GM12878 (cell line): ENCODE measurements at regions not wholly inside any gene's neighbourhood (a gene's known extent, or its start where the extent isn't known, plus 50 kb on each side); places are given as distances from the start of the nearest gene placed in this dataset.

Source experiments
- ATAC-seq: fragments of 200-7000 bp; cut with Tn5 transposase; 3 replicates; pipeline ENCODE4 v1.9.1; 2020; ENCODE audit warnings: mild to moderate bottlenecking, moderate library complexity
- BruUV-seq: library from RNA; stranded (reverse); fragments of 400-500 nt; replicated peaks from 2 replicates; lab custom pipeline; 2021; lab: Mats Ljungman, UMichigan
- CTCF ChIA-PET: fragments of 300-600 bp; sonication (Branson Sonifier 250); formaldehyde crosslinking; extraction: SDS; loops from one replicate; lab custom pipeline; 2021; ENCODE audit warnings: inconsistent platforms; lab: Yijun Ruan, JAX
- POLR2A ChIA-PET: fragments of 350-600 bp; formaldehyde crosslinking; extraction: SDS; loops from one replicate; lab custom pipeline; 2021; ENCODE audit warnings: inconsistent platforms; lab: Charles Lee
- RAD21 ChIA-PET: fragments of 300-600 bp; sonication (Branson Sonifier 250); formaldehyde crosslinking; loops from one replicate; lab custom pipeline; 2023; ENCODE audit warnings: antibody characterized with exemption; ENCODE audit not compliant: unreplicated experiment; lab: Charles Lee
- SMC1A ChIA-PET: fragments of 300-600 bp; sonication (Branson Sonifier 250); formaldehyde crosslinking; loops from one replicate; lab custom pipeline; 2023; ENCODE audit not compliant: unreplicated experiment, uncharacterized antibody; lab: Charles Lee
- DNase-seq: peaks from one replicate; pipeline ENCODE4 v3.0.0-alpha.2; 2011; ENCODE audit warnings: low read depth, low spot score
- FAIRE-seq: peaks from 3 replicates; lab custom pipeline; 2011; peaks lifted over from hg19 to GRCh38; lab: Jason Lieb, UNC
- H2AFZ ChIP-seq: 2 replicates; pipeline ENCODE4 v1.6.0; 2011; ENCODE audit warnings: low read depth, low read length, control low read depth; ENCODE audit not compliant: control insufficient read depth
- H3K27ac ChIP-seq: 2 replicates; pipeline ENCODE4 v1.5.1; 2011; ENCODE audit warnings: control low read depth; ENCODE audit not compliant: control insufficient read depth, insufficient read depth
- H3K27me3 ChIP-seq, 2 experiments: replicated peaks in 1 of 2; 2 replicates each; pipeline versions ENCODE4 v1.6.0 to v1.6.1; 2011; ENCODE audit warnings: low read length in 1 of 2; ENCODE audit not compliant: control insufficient read depth in 2 of 2, insufficient read depth in 2 of 2
- H3K36me3 ChIP-seq, 2 experiments: 2 replicates each; pipeline ENCODE4 v1.5.1; 2011; ENCODE audit warnings: low read length in 1 of 2; ENCODE audit not compliant: control insufficient read depth in 2 of 2, insufficient read depth in 2 of 2
- H3K4me1 ChIP-seq: 2 replicates; pipeline ENCODE4 v1.6.1; 2011; ENCODE audit warnings: mild to moderate bottlenecking, low read length, moderate library complexity, mixed read lengths; ENCODE audit not compliant: control insufficient read depth, insufficient read depth
- H3K4me2 ChIP-seq: 2 replicates; pipeline ENCODE4 v1.6.0; 2011; ENCODE audit warnings: control low read depth; ENCODE audit not compliant: control insufficient read depth, insufficient read depth
- H3K4me3 ChIP-seq: fragments of 200-600 bp; sonication (generic); 2 replicates; pipeline ENCODE4 v1.5.1; 2016
- H3K79me2 ChIP-seq: 2 replicates; pipeline ENCODE4 v1.6.0; 2011; ENCODE audit warnings: low read length; ENCODE audit not compliant: control insufficient read depth, insufficient read depth
- H3K9ac ChIP-seq: 2 replicates; pipeline ENCODE4 v1.8.0; 2011; ENCODE audit warnings: low read length, control low read depth, mixed read lengths; ENCODE audit not compliant: control insufficient read depth, insufficient read depth
- H3K9me3 ChIP-seq: replicated peaks from 3 replicates; pipeline ENCODE4 v1.5.1; 2011; ENCODE audit warnings: mild to moderate bottlenecking, low read length; ENCODE audit not compliant: control insufficient read depth, insufficient read depth
- H4K20me1 ChIP-seq: 2 replicates; pipeline ENCODE4 v1.6.0; 2011; ENCODE audit not compliant: control insufficient read depth, insufficient read depth
- CHD4 ChIP-seq: fragments of 200-600 bp; sonication (generic); IDR thresholded peaks from 2 replicates; pipeline ENCODE4 v1.6.1; 2016; ENCODE audit warnings: mild to moderate bottlenecking
- DPF2 ChIP-seq: fragments of 450-650 bp; IDR thresholded peaks from 2 replicates; pipeline ENCODE4 v1.6.1; 2017; ENCODE audit warnings: mild to moderate bottlenecking
- FOS ChIP-seq: IDR thresholded peaks from 3 replicates; pipeline ENCODE4 v1.6.1; 2011; ENCODE audit warnings: borderline replicate concordance; ENCODE audit not compliant: insufficient read length; ENCODE audit errors: extremely low read depth
- HCFC1 ChIP-seq: fragments of 150-350 bp; IDR thresholded peaks from 2 replicates; pipeline ENCODE4 v1.6.1; 2014; ENCODE audit warnings: low read length
- MEF2A ChIP-seq: IDR thresholded peaks from 2 replicates; pipeline ENCODE4 v1.6.1; 2011; ENCODE audit warnings: low read depth, mild to moderate bottlenecking, low read length, moderate library complexity; ENCODE audit not compliant: insufficient read depth
- NFYB ChIP-seq: IDR thresholded peaks from 2 replicates; pipeline ENCODE4 v1.6.1; 2011; ENCODE audit warnings: low read depth, mild to moderate bottlenecking, low read length, improper control_type of control experiment, moderate library complexity; ENCODE audit not compliant: insufficient read depth
- RAD51 ChIP-seq: fragments of 450-650 bp; IDR thresholded peaks from 2 replicates; pipeline ENCODE4 v1.6.1; 2016; ENCODE audit warnings: moderate library complexity, mild to moderate bottlenecking, inconsistent platforms
- RBBP5 ChIP-seq: fragments of 200-600 bp; sonication (generic); conservative IDR thresholded peaks from 2 replicates; pipeline ENCODE4 v1.6.1; 2016
- RFX5 ChIP-seq: IDR thresholded peaks from 2 replicates; pipeline ENCODE4 v1.6.1; 2011; ENCODE audit warnings: low read depth, low read length, improper control_type of control experiment
- STAT1 ChIP-seq: fragments of 450-650 bp; conservative IDR thresholded peaks from 2 replicates; pipeline ENCODE4 v1.6.1; 2014; ENCODE audit warnings: antibody characterized with exemption, mild to moderate bottlenecking
- TARDBP ChIP-seq: IDR thresholded peaks from 2 replicates; pipeline ENCODE4 v1.6.1; 2016; ENCODE audit warnings: borderline replicate concordance
- WGBS: methylation state at CpG from one replicate; pipeline ENCODE4 v1.1.6; 2016; ENCODE audit warnings: low lambda C conversion rate; ENCODE audit not compliant: insufficient replicate concordance, insufficient coverage; ENCODE audit errors: missing lambda C conversion rate; 5-methylcytosine and 5-hydroxymethylcytosine counted together
- in situ Hi-C: fragments of 300-500 bp; cut with MboI; formaldehyde crosslinking; loops from 9 replicates; pipeline ENCODE4 v1.14.3; 2018; ENCODE audit warnings: mixed read lengths
- intact Hi-C: fragments of 100-400 bp; cut with micrococcal nuclease; formaldehyde crosslinking; loops from one replicate; pipeline ENCODE4 v1.14.2; 2022; ENCODE audit not compliant: unreplicated experiment
- TF ChIP-seq, protein P1 (sequence below): fragments of 150-350 bp; IDR thresholded peaks from 2 replicates; pipeline ENCODE4 v1.6.1; 2014; ENCODE audit warnings: mild to moderate bottlenecking, low read depth, low read length
- TF ChIP-seq, protein P2 (sequence below): IDR thresholded peaks from 2 replicates; pipeline ENCODE4 v1.6.1; 2012; ENCODE audit warnings: improper control_type of control experiment, low read depth, low read length; ENCODE audit not compliant: insufficient replicate concordance
- TF ChIP-seq, protein P3 (sequence below): fragments of 450-650 bp; IDR thresholded peaks from 2 replicates; pipeline ENCODE4 v1.6.1; 2017; ENCODE audit warnings: mild to moderate bottlenecking
- TF ChIP-seq, protein P4 (sequence below): fragments of 450-650 bp; IDR thresholded peaks from 2 replicates; pipeline ENCODE4 v1.6.1; 2014; ENCODE audit warnings: mild to moderate bottlenecking
- TF ChIP-seq, protein P5 (sequence below): IDR thresholded peaks from 2 replicates; pipeline ENCODE4 v1.6.1; 2012; ENCODE audit warnings: low read depth, low read length, improper control_type of control experiment

DNA sequence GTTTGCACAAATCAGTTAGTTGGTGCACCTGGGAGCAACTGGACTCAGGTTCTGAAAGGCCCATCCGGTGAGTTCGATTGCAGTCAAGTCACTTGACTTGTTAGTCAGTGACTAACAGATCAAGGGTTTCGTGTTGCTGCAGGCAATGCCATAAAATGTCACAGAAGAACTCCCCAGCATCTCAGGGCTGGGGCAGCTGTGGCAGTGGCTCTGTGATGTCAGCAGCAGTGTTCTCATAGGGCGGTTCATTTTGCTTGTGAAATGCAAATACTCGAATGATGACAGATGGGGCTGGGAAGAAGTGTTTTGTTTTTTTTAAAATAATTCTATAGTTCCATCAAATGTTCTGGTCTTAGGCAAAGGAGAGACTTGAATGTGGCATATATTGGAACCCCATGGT is 287.8 kb downstream of the LMX1A start:
- Histone ChIP-seq H3K27me3 (no peaks in the 10 kb centered on the region; a peak in 1 of 4 replicates), H3K36me3 (no peaks in the 10 kb centered on the region), H3K4me3 (no peak overlapping the region), H4K20me1 (no peaks in the 10 kb centered on the region), H3K4me1 (no peaks in the 10 kb centered on the region), H3K4me2 (no peak overlapping the region), H2AFZ (no peak overlapping the region), H3K79me2 (no peaks in the 10 kb centered on the region), H3K9ac (no peak overlapping the region), H3K27ac (no peak overlapping the region), H3K9me3 (no peaks in the 10 kb centered on the region)
- in situ Hi-C loops (loop anchor here (10.0 kb wide), 1 partner anchor 1654 kb away; no protein-coding TSS in a partner anchor), intact Hi-C loops (no loop called here)
- CTCF ChIA-PET = no interaction called here
- RAD21 ChIA-PET = no interaction called here
- whole genome bisulfite sequencing = 19% methylated on average over 5 of the region's 5 CpGs
- ATAC-seq = no peak
- DNase-seq = no peak
- no TSS peak for BruUV-seq
- SMC1A ChIA-PET = no interaction called here
- no peak for FAIRE-seq
- POLR2A ChIA-PET = no interaction called here
- TF ChIP-seq RAD51 (no peak), RFX5 (no peak), CHD4 (no peak), FOS (no peak), RBBP5 (no peak), HCFC1 (no peak), STAT1 (no peak), MEF2A (no peak), TARDBP (no peak), DPF2 (no peak), NFYB (no peak)
- TF ChIP-seq, protein P1, sequence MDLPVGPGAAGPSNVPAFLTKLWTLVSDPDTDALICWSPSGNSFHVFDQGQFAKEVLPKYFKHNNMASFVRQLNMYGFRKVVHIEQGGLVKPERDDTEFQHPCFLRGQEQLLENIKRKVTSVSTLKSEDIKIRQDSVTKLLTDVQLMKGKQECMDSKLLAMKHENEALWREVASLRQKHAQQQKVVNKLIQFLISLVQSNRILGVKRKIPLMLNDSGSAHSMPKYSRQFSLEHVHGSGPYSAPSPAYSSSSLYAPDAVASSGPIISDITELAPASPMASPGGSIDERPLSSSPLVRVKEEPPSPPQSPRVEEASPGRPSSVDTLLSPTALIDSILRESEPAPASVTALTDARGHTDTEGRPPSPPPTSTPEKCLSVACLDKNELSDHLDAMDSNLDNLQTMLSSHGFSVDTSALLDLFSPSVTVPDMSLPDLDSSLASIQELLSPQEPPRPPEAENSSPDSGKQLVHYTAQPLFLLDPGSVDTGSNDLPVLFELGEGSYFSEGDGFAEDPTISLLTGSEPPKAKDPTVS = no peak
- TF ChIP-seq, protein P2, sequence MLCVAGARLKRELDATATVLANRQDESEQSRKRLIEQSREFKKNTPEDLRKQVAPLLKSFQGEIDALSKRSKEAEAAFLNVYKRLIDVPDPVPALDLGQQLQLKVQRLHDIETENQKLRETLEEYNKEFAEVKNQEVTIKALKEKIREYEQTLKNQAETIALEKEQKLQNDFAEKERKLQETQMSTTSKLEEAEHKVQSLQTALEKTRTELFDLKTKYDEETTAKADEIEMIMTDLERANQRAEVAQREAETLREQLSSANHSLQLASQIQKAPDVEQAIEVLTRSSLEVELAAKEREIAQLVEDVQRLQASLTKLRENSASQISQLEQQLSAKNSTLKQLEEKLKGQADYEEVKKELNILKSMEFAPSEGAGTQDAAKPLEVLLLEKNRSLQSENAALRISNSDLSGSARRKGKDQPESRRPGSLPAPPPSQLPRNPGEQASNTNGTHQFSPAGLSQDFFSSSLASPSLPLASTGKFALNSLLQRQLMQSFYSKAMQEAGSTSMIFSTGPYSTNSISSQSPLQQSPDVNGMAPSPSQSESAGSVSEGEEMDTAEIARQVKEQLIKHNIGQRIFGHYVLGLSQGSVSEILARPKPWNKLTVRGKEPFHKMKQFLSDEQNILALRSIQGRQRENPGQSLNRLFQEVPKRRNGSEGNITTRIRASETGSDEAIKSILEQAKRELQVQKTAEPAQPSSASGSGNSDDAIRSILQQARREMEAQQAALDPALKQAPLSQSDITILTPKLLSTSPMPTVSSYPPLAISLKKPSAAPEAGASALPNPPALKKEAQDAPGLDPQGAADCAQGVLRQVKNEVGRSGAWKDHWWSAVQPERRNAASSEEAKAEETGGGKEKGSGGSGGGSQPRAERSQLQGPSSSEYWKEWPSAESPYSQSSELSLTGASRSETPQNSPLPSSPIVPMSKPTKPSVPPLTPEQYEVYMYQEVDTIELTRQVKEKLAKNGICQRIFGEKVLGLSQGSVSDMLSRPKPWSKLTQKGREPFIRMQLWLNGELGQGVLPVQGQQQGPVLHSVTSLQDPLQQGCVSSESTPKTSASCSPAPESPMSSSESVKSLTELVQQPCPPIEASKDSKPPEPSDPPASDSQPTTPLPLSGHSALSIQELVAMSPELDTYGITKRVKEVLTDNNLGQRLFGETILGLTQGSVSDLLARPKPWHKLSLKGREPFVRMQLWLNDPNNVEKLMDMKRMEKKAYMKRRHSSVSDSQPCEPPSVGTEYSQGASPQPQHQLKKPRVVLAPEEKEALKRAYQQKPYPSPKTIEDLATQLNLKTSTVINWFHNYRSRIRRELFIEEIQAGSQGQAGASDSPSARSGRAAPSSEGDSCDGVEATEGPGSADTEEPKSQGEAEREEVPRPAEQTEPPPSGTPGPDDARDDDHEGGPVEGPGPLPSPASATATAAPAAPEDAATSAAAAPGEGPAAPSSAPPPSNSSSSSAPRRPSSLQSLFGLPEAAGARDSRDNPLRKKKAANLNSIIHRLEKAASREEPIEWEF = no peak
- TF ChIP-seq, protein P3, sequence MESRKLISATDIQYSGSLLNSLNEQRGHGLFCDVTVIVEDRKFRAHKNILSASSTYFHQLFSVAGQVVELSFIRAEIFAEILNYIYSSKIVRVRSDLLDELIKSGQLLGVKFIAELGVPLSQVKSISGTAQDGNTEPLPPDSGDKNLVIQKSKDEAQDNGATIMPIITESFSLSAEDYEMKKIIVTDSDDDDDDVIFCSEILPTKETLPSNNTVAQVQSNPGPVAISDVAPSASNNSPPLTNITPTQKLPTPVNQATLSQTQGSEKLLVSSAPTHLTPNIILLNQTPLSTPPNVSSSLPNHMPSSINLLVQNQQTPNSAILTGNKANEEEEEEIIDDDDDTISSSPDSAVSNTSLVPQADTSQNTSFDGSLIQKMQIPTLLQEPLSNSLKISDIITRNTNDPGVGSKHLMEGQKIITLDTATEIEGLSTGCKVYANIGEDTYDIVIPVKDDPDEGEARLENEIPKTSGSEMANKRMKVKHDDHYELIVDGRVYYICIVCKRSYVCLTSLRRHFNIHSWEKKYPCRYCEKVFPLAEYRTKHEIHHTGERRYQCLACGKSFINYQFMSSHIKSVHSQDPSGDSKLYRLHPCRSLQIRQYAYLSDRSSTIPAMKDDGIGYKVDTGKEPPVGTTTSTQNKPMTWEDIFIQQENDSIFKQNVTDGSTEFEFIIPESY = no peak
- TF ChIP-seq, protein P4, sequence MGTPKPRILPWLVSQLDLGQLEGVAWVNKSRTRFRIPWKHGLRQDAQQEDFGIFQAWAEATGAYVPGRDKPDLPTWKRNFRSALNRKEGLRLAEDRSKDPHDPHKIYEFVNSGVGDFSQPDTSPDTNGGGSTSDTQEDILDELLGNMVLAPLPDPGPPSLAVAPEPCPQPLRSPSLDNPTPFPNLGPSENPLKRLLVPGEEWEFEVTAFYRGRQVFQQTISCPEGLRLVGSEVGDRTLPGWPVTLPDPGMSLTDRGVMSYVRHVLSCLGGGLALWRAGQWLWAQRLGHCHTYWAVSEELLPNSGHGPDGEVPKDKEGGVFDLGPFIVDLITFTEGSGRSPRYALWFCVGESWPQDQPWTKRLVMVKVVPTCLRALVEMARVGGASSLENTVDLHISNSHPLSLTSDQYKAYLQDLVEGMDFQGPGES = no peak
- TF ChIP-seq, protein P5, sequence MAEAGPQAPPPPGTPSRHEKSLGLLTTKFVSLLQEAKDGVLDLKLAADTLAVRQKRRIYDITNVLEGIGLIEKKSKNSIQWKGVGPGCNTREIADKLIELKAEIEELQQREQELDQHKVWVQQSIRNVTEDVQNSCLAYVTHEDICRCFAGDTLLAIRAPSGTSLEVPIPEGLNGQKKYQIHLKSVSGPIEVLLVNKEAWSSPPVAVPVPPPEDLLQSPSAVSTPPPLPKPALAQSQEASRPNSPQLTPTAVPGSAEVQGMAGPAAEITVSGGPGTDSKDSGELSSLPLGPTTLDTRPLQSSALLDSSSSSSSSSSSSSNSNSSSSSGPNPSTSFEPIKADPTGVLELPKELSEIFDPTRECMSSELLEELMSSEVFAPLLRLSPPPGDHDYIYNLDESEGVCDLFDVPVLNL = no peak
